ENCODE measurements at regions not wholly inside any gene's neighbourhood (a gene's known extent, or its start where the extent isn't known, plus 50 kb on each side); places are given as distances from the start of the nearest gene placed in this dataset.

- no peak for TF ChIP-seq NFATC4 (CRISPR knock-in tag; IDR thresholded peaks at IDR 0.05)
- TF ChIP-seq, protein P1, sequence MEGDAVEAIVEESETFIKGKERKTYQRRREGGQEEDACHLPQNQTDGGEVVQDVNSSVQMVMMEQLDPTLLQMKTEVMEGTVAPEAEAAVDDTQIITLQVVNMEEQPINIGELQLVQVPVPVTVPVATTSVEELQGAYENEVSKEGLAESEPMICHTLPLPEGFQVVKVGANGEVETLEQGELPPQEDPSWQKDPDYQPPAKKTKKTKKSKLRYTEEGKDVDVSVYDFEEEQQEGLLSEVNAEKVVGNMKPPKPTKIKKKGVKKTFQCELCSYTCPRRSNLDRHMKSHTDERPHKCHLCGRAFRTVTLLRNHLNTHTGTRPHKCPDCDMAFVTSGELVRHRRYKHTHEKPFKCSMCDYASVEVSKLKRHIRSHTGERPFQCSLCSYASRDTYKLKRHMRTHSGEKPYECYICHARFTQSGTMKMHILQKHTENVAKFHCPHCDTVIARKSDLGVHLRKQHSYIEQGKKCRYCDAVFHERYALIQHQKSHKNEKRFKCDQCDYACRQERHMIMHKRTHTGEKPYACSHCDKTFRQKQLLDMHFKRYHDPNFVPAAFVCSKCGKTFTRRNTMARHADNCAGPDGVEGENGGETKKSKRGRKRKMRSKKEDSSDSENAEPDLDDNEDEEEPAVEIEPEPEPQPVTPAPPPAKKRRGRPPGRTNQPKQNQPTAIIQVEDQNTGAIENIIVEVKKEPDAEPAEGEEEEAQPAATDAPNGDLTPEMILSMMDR (IDR thresholded peaks at IDR 0.05): no peak
- TF ChIP-seq ELF4 (CRISPR knock-in tag; IDR thresholded peaks at IDR 0.05; ENCODE audit: low read depth): no peak
- no peak for TF ChIP-seq NR2C2 (CRISPR knock-in tag; IDR thresholded peaks at IDR 0.05)
- TF ChIP-seq, protein P2, sequence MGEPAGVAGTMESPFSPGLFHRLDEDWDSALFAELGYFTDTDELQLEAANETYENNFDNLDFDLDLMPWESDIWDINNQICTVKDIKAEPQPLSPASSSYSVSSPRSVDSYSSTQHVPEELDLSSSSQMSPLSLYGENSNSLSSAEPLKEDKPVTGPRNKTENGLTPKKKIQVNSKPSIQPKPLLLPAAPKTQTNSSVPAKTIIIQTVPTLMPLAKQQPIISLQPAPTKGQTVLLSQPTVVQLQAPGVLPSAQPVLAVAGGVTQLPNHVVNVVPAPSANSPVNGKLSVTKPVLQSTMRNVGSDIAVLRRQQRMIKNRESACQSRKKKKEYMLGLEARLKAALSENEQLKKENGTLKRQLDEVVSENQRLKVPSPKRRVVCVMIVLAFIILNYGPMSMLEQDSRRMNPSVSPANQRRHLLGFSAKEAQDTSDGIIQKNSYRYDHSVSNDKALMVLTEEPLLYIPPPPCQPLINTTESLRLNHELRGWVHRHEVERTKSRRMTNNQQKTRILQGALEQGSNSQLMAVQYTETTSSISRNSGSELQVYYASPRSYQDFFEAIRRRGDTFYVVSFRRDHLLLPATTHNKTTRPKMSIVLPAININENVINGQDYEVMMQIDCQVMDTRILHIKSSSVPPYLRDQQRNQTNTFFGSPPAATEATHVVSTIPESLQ (CRISPR knock-in tag; IDR thresholded peaks at IDR 0.05): no peak
- no peak for TF ChIP-seq SMAD3 (CRISPR knock-in tag; IDR thresholded peaks at IDR 0.05; ENCODE audit: borderline replicate concordance)
- no peak for TF ChIP-seq ZNF396 (CRISPR knock-in tag; IDR thresholded peaks at IDR 0.05; ENCODE audit: borderline replicate concordance)
- no peak for TF ChIP-seq PRDM15 (CRISPR knock-in tag; IDR thresholded peaks at IDR 0.05)
- TF ChIP-seq JUN (CRISPR knock-in tag; IDR thresholded peaks at IDR 0.05): no peak
- TF ChIP-seq ZNF423 (CRISPR knock-in tag; IDR thresholded peaks at IDR 0.05): no peak
Observed at GRCh38 chr11:44488165-44488965, 77.1 kb upstream of the CD82 start.
